H1 (cell line): ENCODE measurements at regions not wholly inside any gene's neighbourhood (a gene's known extent, or its start where the extent isn't known, plus 50 kb on each side); places are given as distances from the start of the nearest gene placed in this dataset.

Experiments used
- BCL11A ChIP-seq, 2 experiments: IDR thresholded peaks; one replicate each; pipeline ENCODE4 v1.6.1; 2011; ENCODE audit warnings: low read depth in 2 of 2, low read length in 2 of 2, mild to moderate bottlenecking in 2 of 2
- CEBPB ChIP-seq: IDR thresholded peaks from 2 replicates; pipeline ENCODE4 v1.6.1; 2012; ENCODE audit warnings: low read depth, low read length
- CTCF ChIP-seq, 3 experiments: IDR thresholded peaks; 1 replicate in 2 of 3; 2 replicates in 1 of 3; pipeline versions ENCODE4 v1.5.1 to v1.6.1; 2011; ENCODE audit warnings: low read length in 3 of 3, mild to moderate bottlenecking in 3 of 3, inconsistent platforms in 2 of 3, low read depth in 1 of 3, moderate library complexity in 1 of 3; ENCODE audit not compliant: insufficient read depth in 1 of 3; ENCODE audit errors: control extremely low read depth in 1 of 3
- POLR2A ChIP-seq, 2 experiments: IDR thresholded peaks; 1 replicate in 1 of 2; 2 replicates in 1 of 2; pipeline ENCODE4 v1.6.1; 2011; ENCODE audit warnings: low read depth in 2 of 2, low read length in 2 of 2, mild to moderate bottlenecking in 2 of 2; ENCODE audit errors: control extremely low read depth in 1 of 2
- TBP ChIP-seq: IDR thresholded peaks from 2 replicates; pipeline ENCODE4 v1.6.1; 2011; ENCODE audit warnings: low read depth, low read length, improper control_type of control experiment

- TF ChIP-seq CEBPB (no peak), CTCF (IDR thresholded peaks at IDR 0.05; ENCODE audit: control extremely low read depth in 1 of 3, insufficient read depth in 1 of 3, low read depth in 1 of 3, low read length in 3 of 3) (no peak), BCL11A (IDR thresholded peaks at IDR 0.05; ENCODE audit: low read depth in 2 of 2, low read length in 2 of 2) (no peak), TBP (no peak), POLR2A (IDR thresholded peaks at IDR 0.05; ENCODE audit: control extremely low read depth in 1 of 2, low read depth in 2 of 2, low read length in 2 of 2) (no peak)
Observed at GRCh38 chr6:169158174-169158573, 95.5 kb downstream of the THBS2 start.
